Gastroesophageal sphincter (tissue), 4 donors: ENCODE measurements at regions not wholly inside any gene's neighbourhood (a gene's known extent, or its start where the extent isn't known, plus 50 kb on each side); places are given as distances from the start of the nearest gene placed in this dataset.

Source experiments
- ATAC-seq: fragments of 150-250 bp; one replicate; pipeline ENCODE4 v1.9.1; 2016; ENCODE audit warnings: mild to moderate bottlenecking, moderate library complexity
- H3K27ac ChIP-seq, 4 donors: fragments of 200-600 bp; sonication (generic) in 3 of 4; 1 replicate in 3 of 4; 2 replicates in 1 of 4; pipeline ENCODE4 v1.5.1; 2016 to 2019
- H3K27me3 ChIP-seq: fragments of 200-600 bp; sonication (generic); one replicate; pipeline ENCODE4 v1.5.1; 2019
- H3K36me3 ChIP-seq, 2 donors: fragments of 200-600 bp; sonication (generic); one replicate each; pipeline ENCODE4 v1.5.1; 2019; ENCODE audit warnings: control low read depth in 1 of 2
- H3K4me1 ChIP-seq, 3 donors: fragments of 200-600 bp; sonication (generic); 1 replicate in 2 of 3; 2 replicates in 1 of 3; pipeline ENCODE4 v1.5.1; 2016 to 2019; ENCODE audit warnings: control low read depth in 2 of 3
- H3K4me3 ChIP-seq, 2 donors: fragments of 200-600 bp; sonication (generic); one replicate each; pipeline ENCODE4 v1.5.1; 2019; ENCODE audit warnings: mild to moderate bottlenecking in 1 of 2, moderate library complexity in 1 of 2
- H3K9me3 ChIP-seq, 3 donors: fragments of 200-600 bp; sonication (generic); one replicate each; pipeline ENCODE4 v1.5.1; 2017 to 2019; ENCODE audit warnings: control low read depth in 2 of 3
- EP300 ChIP-seq: sonication (generic); formaldehyde crosslinking; IDR thresholded peaks from one replicate; pipeline ENCODE4 v1.6.1; 2017; ENCODE audit warnings: antibody characterized with exemption, mild to moderate bottlenecking
- POLR2A ChIP-seq, 2 donors: fragments of 450-650 bp; IDR thresholded peaks; one replicate each; pipeline ENCODE4 v1.6.1; 2017; ENCODE audit warnings: antibody characterized with exemption in 2 of 2, mild to moderate bottlenecking in 2 of 2, moderate library complexity in 1 of 2
- POLR2AphosphoS5 ChIP-seq: sonication (generic); formaldehyde crosslinking; IDR thresholded peaks from one replicate; pipeline ENCODE4 v1.6.1; 2017; ENCODE audit warnings: antibody characterized with exemption
- WGBS, 2 donors: methylation state at CpG; one replicate each; pipeline ENCODE4 v1.1.5; 2018; ENCODE audit warnings: low coverage in 1 of 2; 5-methylcytosine and 5-hydroxymethylcytosine counted together
- TF ChIP-seq, protein P1 (sequence below), 4 experiments: fragments of 200-600 bp in 2 of 4; fragments of 450-650 bp in 2 of 4; sonication (generic) in 1 of 4; IDR thresholded peaks; one replicate each; pipeline ENCODE4 v1.5.1; 2017 to 2019; ENCODE audit warnings: antibody characterized with exemption in 4 of 4, mild to moderate bottlenecking in 2 of 4, moderate library complexity in 2 of 4

DNA sequence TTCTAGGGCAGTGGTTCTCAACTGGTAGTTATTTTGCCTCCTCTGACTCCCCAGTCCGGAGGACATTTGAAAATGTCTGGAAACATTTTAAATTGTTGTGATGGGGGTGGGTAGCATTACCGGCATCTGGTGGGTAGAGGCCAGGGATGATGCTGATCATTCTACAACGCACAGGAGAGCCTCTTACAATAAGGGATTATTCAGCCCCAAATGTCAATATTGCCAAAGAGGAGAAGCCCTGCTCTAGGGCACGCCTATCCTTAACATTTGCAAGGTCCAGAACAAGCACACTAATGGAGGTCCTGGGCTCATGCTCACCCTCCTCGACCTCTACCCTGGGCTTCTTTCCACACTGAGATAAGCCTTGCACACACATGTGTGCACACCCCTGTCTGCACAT, 106.4 kb downstream of the MINAR1 start:
- no peak overlapping the region for H3K4me3 ChIP-seq
- no peak for ATAC-seq
- H3K27me3 ChIP-seq, result no peaks in the 10 kb centered on the region
- no peaks in the 10 kb centered on the region for H3K9me3 ChIP-seq
- H3K4me1 ChIP-seq, result no peaks in the 10 kb centered on the region
- TF ChIP-seq POLR2AphosphoS5 (no peak), EP300 (no peak), POLR2A (IDR thresholded peaks at IDR 0.05) (no peak)
- TF ChIP-seq, protein P1, sequence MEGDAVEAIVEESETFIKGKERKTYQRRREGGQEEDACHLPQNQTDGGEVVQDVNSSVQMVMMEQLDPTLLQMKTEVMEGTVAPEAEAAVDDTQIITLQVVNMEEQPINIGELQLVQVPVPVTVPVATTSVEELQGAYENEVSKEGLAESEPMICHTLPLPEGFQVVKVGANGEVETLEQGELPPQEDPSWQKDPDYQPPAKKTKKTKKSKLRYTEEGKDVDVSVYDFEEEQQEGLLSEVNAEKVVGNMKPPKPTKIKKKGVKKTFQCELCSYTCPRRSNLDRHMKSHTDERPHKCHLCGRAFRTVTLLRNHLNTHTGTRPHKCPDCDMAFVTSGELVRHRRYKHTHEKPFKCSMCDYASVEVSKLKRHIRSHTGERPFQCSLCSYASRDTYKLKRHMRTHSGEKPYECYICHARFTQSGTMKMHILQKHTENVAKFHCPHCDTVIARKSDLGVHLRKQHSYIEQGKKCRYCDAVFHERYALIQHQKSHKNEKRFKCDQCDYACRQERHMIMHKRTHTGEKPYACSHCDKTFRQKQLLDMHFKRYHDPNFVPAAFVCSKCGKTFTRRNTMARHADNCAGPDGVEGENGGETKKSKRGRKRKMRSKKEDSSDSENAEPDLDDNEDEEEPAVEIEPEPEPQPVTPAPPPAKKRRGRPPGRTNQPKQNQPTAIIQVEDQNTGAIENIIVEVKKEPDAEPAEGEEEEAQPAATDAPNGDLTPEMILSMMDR (IDR thresholded peaks at IDR 0.05), result no peak
- no peak overlapping the region for H3K27ac ChIP-seq
- 83% methylated on average over 2 of the region's 5 CpGs; no CpG with 5 or more reads in 1 of the 2 donors for WGBS, 2 donors
- no peaks in the 10 kb centered on the region for H3K36me3 ChIP-seq

DNA sequence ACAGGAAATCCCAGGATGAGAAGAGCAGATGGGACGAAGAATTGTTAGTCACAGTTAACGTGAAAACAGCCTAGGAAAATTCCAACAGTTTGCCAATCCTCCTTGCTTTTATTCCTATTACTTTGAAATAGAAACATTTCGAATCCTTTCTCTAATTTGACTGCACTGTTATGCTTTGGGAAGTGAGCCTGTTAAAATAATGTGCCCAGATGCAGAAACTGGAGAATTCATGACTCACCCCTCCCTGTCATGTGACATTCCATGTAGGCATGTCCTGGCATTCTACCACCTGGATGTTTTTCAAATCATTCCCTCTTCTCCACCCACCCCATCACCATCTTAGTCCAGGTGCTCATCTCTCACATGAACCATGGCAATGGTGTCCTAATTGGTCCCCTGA, 107.3 kb downstream of the MINAR1 start:
- Histone ChIP-seq H3K36me3 (no peaks in the 10 kb centered on the region), H3K27ac (no peak overlapping the region), H3K9me3 (no peaks in the 10 kb centered on the region), H3K27me3 (no peaks in the 10 kb centered on the region), H3K4me3 (no peak overlapping the region), H3K4me1 (no peaks in the 10 kb centered on the region)
- ATAC-seq, result no peak
- TF ChIP-seq EP300, result no peak
- WGBS, 2 donors, result 69 to 73% methylated on average over 3 of the region's 3 CpGs

DNA sequence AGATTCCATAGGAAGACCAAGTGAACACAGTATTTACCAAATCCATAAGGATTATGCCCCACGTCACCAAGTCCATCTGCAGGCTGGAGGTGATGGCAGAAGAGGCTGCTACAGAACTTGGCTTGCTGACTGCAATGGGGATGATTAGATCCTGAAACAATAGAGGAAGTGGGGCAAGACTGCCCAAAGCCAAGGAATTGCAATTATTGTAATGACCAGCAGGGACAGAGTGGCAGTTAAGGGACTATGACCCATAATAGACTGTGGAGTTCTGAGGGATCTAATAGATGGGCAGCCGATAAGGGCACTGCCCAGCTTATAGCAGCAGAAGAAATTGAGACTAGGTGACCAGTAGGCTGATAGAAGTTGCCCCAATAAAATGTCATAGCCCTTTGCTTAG, 108.4 kb downstream of the MINAR1 start:
- WGBS, 2 donors, result 81 to 89% methylated on average over 1 to 2 of the region's 2 CpGs
- no peak for ATAC-seq
- Histone ChIP-seq H3K4me3 (no peak overlapping the region), H3K4me1 (no peaks in the 10 kb centered on the region), H3K27me3 (no peaks in the 10 kb centered on the region), H3K9me3 (no peaks in the 10 kb centered on the region), H3K27ac (no peak overlapping the region), H3K36me3 (no peaks in the 10 kb centered on the region)
- TF ChIP-seq EP300 (no peak), POLR2A (IDR thresholded peaks at IDR 0.05) (no peak), POLR2AphosphoS5 (no peak)
- TF ChIP-seq, protein P1 (IDR thresholded peaks at IDR 0.05), result no peak

DNA sequence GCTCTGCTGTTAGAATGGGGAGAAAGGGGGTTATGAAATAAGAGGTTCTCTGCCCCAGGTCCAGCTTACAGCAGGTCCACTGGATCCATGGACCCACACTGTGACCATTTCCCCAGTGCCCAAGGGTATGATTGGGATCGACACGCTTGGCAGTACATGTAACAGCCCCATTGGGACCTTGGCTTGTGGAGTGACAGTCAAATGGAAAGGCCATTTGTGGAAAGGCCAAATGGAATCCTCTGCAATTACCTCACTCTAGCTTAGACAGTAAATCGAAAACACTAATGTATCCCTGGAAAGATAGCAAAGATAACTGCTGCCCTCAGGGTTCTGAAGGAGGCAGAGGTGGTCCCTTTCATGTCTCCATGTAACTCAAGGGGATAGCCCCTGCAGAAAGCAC, 109.1 kb downstream of the MINAR1 start:
- Histone ChIP-seq H3K27ac (no peak overlapping the region), H3K9me3 (no peaks in the 10 kb centered on the region), H3K27me3 (no peaks in the 10 kb centered on the region), H3K36me3 (no peaks in the 10 kb centered on the region), H3K4me1 (no peaks in the 10 kb centered on the region), H3K4me3 (no peak overlapping the region)
- TF ChIP-seq, protein P1 (IDR thresholded peaks at IDR 0.05), result no peak
- TF ChIP-seq POLR2AphosphoS5 (no peak), EP300 (no peak), POLR2A (IDR thresholded peaks at IDR 0.05) (no peak)
- ATAC-seq, result no peak
- 60% methylated on average over 1 of the region's 3 CpGs; no CpG with 5 or more reads in 1 of the 2 donors for WGBS, 2 donors

DNA sequence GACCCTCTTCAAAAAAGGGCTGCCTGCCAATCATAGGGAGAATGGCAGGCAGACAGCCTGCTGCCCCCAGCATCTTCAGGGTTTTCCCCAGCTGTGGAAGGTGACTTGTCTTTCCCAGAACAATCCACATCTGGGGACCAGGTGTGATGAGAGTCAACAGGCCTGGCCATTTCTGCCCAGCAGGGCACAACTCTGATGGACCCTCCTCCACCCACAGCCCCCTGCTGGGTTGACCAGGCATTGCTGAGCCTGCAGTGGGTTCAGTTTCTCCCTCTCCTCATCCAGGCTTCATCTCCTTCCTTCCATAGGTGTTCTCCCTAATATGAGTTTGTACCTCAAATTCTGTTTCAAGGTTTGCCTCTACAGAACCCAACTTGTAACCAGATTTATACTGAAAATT, 111.0 kb downstream of the MINAR1 start:
- H3K4me3 ChIP-seq, result no peak overlapping the region
- H3K9me3 ChIP-seq, result no peaks in the 10 kb centered on the region
- H3K27ac ChIP-seq, result no peak overlapping the region
- H3K36me3 ChIP-seq, result no peaks in the 10 kb centered on the region
- H3K27me3 ChIP-seq, result no peaks in the 10 kb centered on the region
- H3K4me1 ChIP-seq, result no peaks in the 10 kb centered on the region
- no peak for ATAC-seq
- TF ChIP-seq POLR2AphosphoS5 (no peak), POLR2A (IDR thresholded peaks at IDR 0.05) (no peak), EP300 (no peak)
- TF ChIP-seq, protein P1 (IDR thresholded peaks at IDR 0.05), result no peak

DNA sequence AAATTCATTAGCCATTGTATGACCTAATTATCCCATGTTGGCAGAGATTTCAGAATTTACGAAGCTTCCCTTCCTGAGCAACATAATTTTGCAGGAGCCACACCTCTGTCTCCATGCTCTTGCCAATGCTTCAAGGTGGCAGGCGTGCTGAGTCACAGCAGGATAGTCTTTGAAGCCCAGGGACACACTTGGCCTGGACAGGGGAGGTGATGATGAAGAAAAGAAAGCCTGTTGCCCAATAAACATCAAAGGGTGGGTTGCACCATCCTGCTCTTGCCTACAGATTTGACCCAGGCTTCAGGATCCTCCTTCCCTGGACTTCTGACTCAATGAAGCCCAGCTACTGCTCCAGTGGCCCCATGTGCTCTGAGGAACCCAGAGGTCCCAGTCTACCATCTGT, 117.1 kb downstream of the MINAR1 start:
- no peak overlapping the region for H3K4me3 ChIP-seq
- H3K4me1 ChIP-seq, result no peaks in the 10 kb centered on the region
- no peaks in the 10 kb centered on the region for H3K36me3 ChIP-seq
- H3K27me3 ChIP-seq, result peaks cover 19% of the 10 kb centered on the region
- 46 to 67% methylated on average over 1 to 2 of the region's 2 CpGs for WGBS, 2 donors
- no peaks in the 10 kb centered on the region for H3K9me3 ChIP-seq
- no peak for ATAC-seq
- TF ChIP-seq EP300 (no peak), POLR2AphosphoS5 (no peak), POLR2A (IDR thresholded peaks at IDR 0.05) (no peak)
- TF ChIP-seq, protein P1 (IDR thresholded peaks at IDR 0.05), result no peak
- H3K27ac ChIP-seq, result no peak overlapping the region
